HEK293 (cell line): ENCODE measurements at regions not wholly inside any gene's neighbourhood (a gene's known extent, or its start where the extent isn't known, plus 50 kb on each side); places are given as distances from the start of the nearest gene placed in this dataset.

Experiments used
- CTCF ChIA-PET: fragments of 350-600 bp; formaldehyde crosslinking; extraction: SDS; loops from one replicate; lab custom pipeline; 2021; ENCODE audit warnings: antibody characterized with exemption; lab: Yijun Ruan, JAX
- POLR2A ChIA-PET: fragments of 300-600 bp; formaldehyde crosslinking; extraction: SDS; loops from one replicate; lab custom pipeline; 2020; ENCODE audit warnings: antibody characterized with exemption, inconsistent platforms; lab: Yijun Ruan, JAX
- H3K27ac ChIP-seq: fragments of 200-500 bp; sonication (Bioruptor generic); 2 replicates; pipeline ENCODE4 v1.5.1; 2014; ENCODE audit warnings: low read depth, low read length, control low read depth, inconsistent platforms; ENCODE audit errors: extremely low read depth
- H3K36me3 ChIP-seq, 2 experiments: fragments of 200-500 bp in 1 of 2; sonication (Bioruptor generic) in 1 of 2; 1 replicate in 1 of 2; 2 replicates in 1 of 2; pipeline ENCODE4 v1.5.1; 2014 to 2017; ENCODE audit warnings: inconsistent platforms in 2 of 2, low read length in 2 of 2; ENCODE audit not compliant: control insufficient read depth in 2 of 2, insufficient read depth in 1 of 2
- H3K4me1 ChIP-seq: fragments of 200-500 bp; sonication (Bioruptor generic); 2 replicates; pipeline ENCODE4 v1.5.1; 2014; ENCODE audit warnings: mild to moderate bottlenecking, low read length, inconsistent platforms; ENCODE audit not compliant: control insufficient read depth, insufficient read depth
- H3K4me3 ChIP-seq: 2 replicates; pipeline ENCODE4 v1.5.1; 2011; ENCODE audit warnings: low read depth, mild to moderate bottlenecking, control low read depth, low read length, moderate library complexity
- H3K9me3 ChIP-seq: fragments of 200-500 bp; sonication (Bioruptor generic); 2 replicates; pipeline ENCODE4 v1.5.1; 2014; ENCODE audit warnings: low read depth, low read length, inconsistent platforms; ENCODE audit not compliant: control insufficient read depth, insufficient read depth
- KLF7 ChIP-seq: fragments of 450-650 bp; formaldehyde crosslinking; IDR thresholded peaks from 2 replicates; pipeline ENCODE4 v1.5.1; 2016; ENCODE audit warnings: missing biosample characterization, missing genetic modification characterization, borderline replicate concordance
- ZNF132 ChIP-seq: fragments of 450-650 bp; formaldehyde crosslinking; IDR thresholded peaks from 2 replicates; pipeline ENCODE4 v1.5.1; 2017; ENCODE audit warnings: missing biosample characterization, missing genetic modification characterization, borderline replicate concordance
- ZNF146 ChIP-seq: fragments of 450-650 bp; formaldehyde crosslinking; IDR thresholded peaks from 2 replicates; pipeline ENCODE4 v1.5.1; 2016; ENCODE audit warnings: missing biosample characterization, missing genetic modification characterization
- ZNF18 ChIP-seq: fragments of 450-650 bp; formaldehyde crosslinking; IDR thresholded peaks from 2 replicates; pipeline ENCODE4 v1.5.1; 2016; ENCODE audit warnings: missing biosample characterization, missing genetic modification characterization
- ZNF184 ChIP-seq: fragments of 450-650 bp; IDR thresholded peaks from 2 replicates; pipeline ENCODE4 v1.5.1; 2018; ENCODE audit warnings: missing biosample characterization, mild to moderate bottlenecking, missing genetic modification characterization
- ZNF221 ChIP-seq: fragments of 450-650 bp; formaldehyde crosslinking; IDR thresholded peaks from 2 replicates; pipeline ENCODE4 v1.5.1; 2017; ENCODE audit warnings: missing biosample characterization, missing genetic modification characterization, borderline replicate concordance
- ZNF24 ChIP-seq: fragments of 450-650 bp; formaldehyde crosslinking; IDR thresholded peaks from 2 replicates; pipeline ENCODE4 v1.5.1; 2016; ENCODE audit warnings: missing biosample characterization, missing genetic modification characterization
- ZNF26 ChIP-seq: fragments of 450-650 bp; formaldehyde crosslinking; IDR thresholded peaks from 2 replicates; pipeline ENCODE4 v1.5.1; 2016; ENCODE audit warnings: missing biosample characterization, missing genetic modification characterization
- ZNF362 ChIP-seq: fragments of 450-650 bp; formaldehyde crosslinking; IDR thresholded peaks from 2 replicates; pipeline ENCODE4 v1.5.1; 2016; ENCODE audit warnings: missing biosample characterization, missing genetic modification characterization
- ZNF394 ChIP-seq: fragments of 450-650 bp; formaldehyde crosslinking; IDR thresholded peaks from 2 replicates; pipeline ENCODE4 v1.5.1; 2016; ENCODE audit warnings: missing biosample characterization, missing genetic modification characterization, mild to moderate bottlenecking, moderate library complexity, borderline replicate concordance
- ZNF518A ChIP-seq: fragments of 450-650 bp; formaldehyde crosslinking; conservative IDR thresholded peaks from 2 replicates; pipeline ENCODE4 v1.5.1; 2016; ENCODE audit warnings: low read depth, missing biosample characterization, missing genetic modification characterization
- ZNF529 ChIP-seq: fragments of 450-650 bp; formaldehyde crosslinking; IDR thresholded peaks from 2 replicates; pipeline ENCODE4 v1.5.1; 2017; ENCODE audit warnings: missing genetic modification characterization, missing biosample characterization; ENCODE audit not compliant: insufficient replicate concordance
- ZNF558 ChIP-seq: fragments of 450-650 bp; formaldehyde crosslinking; IDR thresholded peaks from 2 replicates; pipeline ENCODE4 v1.5.1; 2016; ENCODE audit warnings: missing biosample characterization, missing genetic modification characterization
- ZNF571 ChIP-seq: fragments of 450-650 bp; formaldehyde crosslinking; IDR thresholded peaks from 2 replicates; pipeline ENCODE4 v1.5.0; 2017; ENCODE audit warnings: missing biosample characterization, missing genetic modification characterization
- ZNF596 ChIP-seq: fragments of 450-650 bp; IDR thresholded peaks from 2 replicates; pipeline ENCODE4 v1.5.0; 2018; ENCODE audit warnings: missing biosample characterization, mild to moderate bottlenecking, missing genetic modification characterization, moderate library complexity
- ZNF658 ChIP-seq: fragments of 450-650 bp; formaldehyde crosslinking; IDR thresholded peaks from 2 replicates; pipeline ENCODE4; 2016; ENCODE audit warnings: missing biosample characterization, missing genetic modification characterization
- ZNF76 ChIP-seq: fragments of 450-650 bp; formaldehyde crosslinking; IDR thresholded peaks from 2 replicates; pipeline ENCODE4; 2016; ENCODE audit warnings: low read depth, missing biosample characterization, missing genetic modification characterization, borderline replicate concordance

GRCh38 chr16:63749276-63749675, 1372.6 kb downstream of the CDH11 start (continued):
- TF ChIP-seq ZNF26 (tag by site-specific recombination) (no peak), ZNF558 (tag by site-specific recombination) (no peak), ZNF529 (tag by site-specific recombination) (no peak), ZNF362 (no peak), ZNF571 (tag by site-specific recombination) (no peak)

GRCh38 chr16:63745456-63745855, 1376.4 kb downstream of the CDH11 start:
- Histone ChIP-seq H3K36me3 (no peaks in the 10 kb centered on the region), H3K9me3 (no peaks in the 10 kb centered on the region), H3K4me3 (no peak overlapping the region)
- POLR2A ChIA-PET, result no interaction called here
- no peak for TF ChIP-seq ZNF18 (tag by site-specific recombination)
- TF ChIP-seq ZNF658 (tag by site-specific recombination), result no peak
- no peak for TF ChIP-seq ZNF76 (tag by site-specific recombination)
- no peak for TF ChIP-seq ZNF394
- no peak for TF ChIP-seq KLF7 (tag by site-specific recombination)
- no peak for TF ChIP-seq ZNF146 (tag by site-specific recombination)
- TF ChIP-seq ZNF184 (tag by site-specific recombination), result no peak
- no peak for TF ChIP-seq ZNF518A (tag by site-specific recombination)
- no peak for TF ChIP-seq ZNF596 (tag by site-specific recombination)
- TF ChIP-seq ZNF132 (tag by site-specific recombination), result no peak
- no peak for TF ChIP-seq ZNF24
- TF ChIP-seq ZNF221 (tag by site-specific recombination), result no peak
- TF ChIP-seq, all 188 proteins: peak for 0
- Histone ChIP-seq H3K27ac (no peak overlapping the region), H3K4me1 (no peaks in the 10 kb centered on the region)
- CTCF ChIA-PET, result no interaction called here
